SK-N-SH treated with all-trans-retinoic acid at 6 μM for 48 hours (cell line): ENCODE measurements at regions not wholly inside any gene's neighbourhood (a gene's known extent, or its start where the extent isn't known, plus 50 kb on each side); places are given as distances from the start of the nearest gene placed in this dataset.

Experiments used
- ATAC-seq: fragments of 200-7000 bp; cut with Tn5 transposase; 3 replicates; pipeline ENCODE4 v1.9.1; 2020; ENCODE audit warnings: mild to moderate bottlenecking, moderate library complexity
- BACH2 ChIP-seq: fragments of 250-450 bp; sonication (Bioruptor Pico); IDR thresholded peaks from 2 replicates; pipeline ENCODE4 v1.9.0; 2021; ENCODE audit warnings: mild to moderate bottlenecking, borderline replicate concordance
- ESRRG ChIP-seq: fragments of 250-450 bp; sonication (Bioruptor Pico); IDR thresholded peaks from 2 replicates; pipeline ENCODE4 v1.6.1; 2021; ENCODE audit warnings: mild to moderate bottlenecking
- GLIS3 ChIP-seq: fragments of 250-450 bp; sonication (Bioruptor Pico); IDR thresholded peaks from 2 replicates; pipeline ENCODE4 v1.5.0; 2020; ENCODE audit warnings: mild to moderate bottlenecking, moderate library complexity
- ISL1 ChIP-seq: fragments of 250-450 bp; sonication (Bioruptor Pico); IDR thresholded peaks from 2 replicates; pipeline ENCODE4 v2.1.2; 2022; ENCODE audit warnings: mild to moderate bottlenecking, moderate library complexity
- OSR1 ChIP-seq: fragments of 250-450 bp; sonication (Bioruptor Pico); IDR thresholded peaks from 2 replicates; pipeline ENCODE4 v1.8.0; 2022; ENCODE audit warnings: moderate library complexity, mild to moderate bottlenecking, inconsistent platforms
- PPARA ChIP-seq: fragments of 250-450 bp; sonication (Bioruptor Pico); IDR thresholded peaks from 2 replicates; pipeline ENCODE4 v1.5.0; 2020; ENCODE audit warnings: mild to moderate bottlenecking, borderline replicate concordance
- RARB ChIP-seq: fragments of 250-450 bp; sonication (Bioruptor Pico); IDR thresholded peaks from 2 replicates; pipeline ENCODE4 v1.8.0; 2021; ENCODE audit warnings: mild to moderate bottlenecking, moderate library complexity
- TCF4 ChIP-seq: fragments of 250-450 bp; sonication (Bioruptor Pico); IDR thresholded peaks from 2 replicates; pipeline ENCODE4 v1.8.0; 2021; ENCODE audit warnings: mild to moderate bottlenecking, moderate library complexity, borderline replicate concordance
- TOX ChIP-seq: fragments of 250-450 bp; sonication (Bioruptor Pico); IDR thresholded peaks from 2 replicates; pipeline ENCODE4 v1.8.0; 2021; ENCODE audit warnings: mild to moderate bottlenecking, moderate library complexity, borderline replicate concordance
- ZC3H10 ChIP-seq: fragments of 250-450 bp; sonication (Bioruptor Pico); IDR thresholded peaks from 2 replicates; pipeline ENCODE4 v1.5.1; 2021; ENCODE audit warnings: mild to moderate bottlenecking, moderate library complexity
- ZFP3 ChIP-seq: fragments of 250-450 bp; sonication (Bioruptor Pico); IDR thresholded peaks from 2 replicates; pipeline ENCODE4 v1.5.0; 2020; ENCODE audit warnings: mild to moderate bottlenecking, moderate library complexity
- ZFP30 ChIP-seq: fragments of 450-650 bp; formaldehyde crosslinking; IDR thresholded peaks from 2 replicates; pipeline ENCODE4 v1.5.0; 2022; ENCODE audit warnings: mild to moderate bottlenecking, moderate library complexity
- ZNF565 ChIP-seq: fragments of 450-650 bp; formaldehyde crosslinking; conservative IDR thresholded peaks from 2 replicates; pipeline ENCODE4 v1.5.0; 2020; ENCODE audit warnings: low read depth, mild to moderate bottlenecking, moderate library complexity
- ZNF70 ChIP-seq: fragments of 450-650 bp; formaldehyde crosslinking; IDR thresholded peaks from 2 replicates; pipeline ENCODE4 v1.5.0; 2020; ENCODE audit warnings: mild to moderate bottlenecking, moderate library complexity
- ZNF8 ChIP-seq: fragments of 450-650 bp; formaldehyde crosslinking; IDR thresholded peaks from 2 replicates; pipeline ENCODE4 v1.5.0; 2020; ENCODE audit warnings: mild to moderate bottlenecking, moderate library complexity
- TF ChIP-seq, protein P1 (sequence below): fragments of 250-450 bp; sonication (Bioruptor Pico); IDR thresholded peaks from 2 replicates; pipeline ENCODE4 v1.8.0; 2020; ENCODE audit warnings: mild to moderate bottlenecking, moderate library complexity, borderline replicate concordance
- TF ChIP-seq, protein P2 (sequence below): fragments of 250-450 bp; sonication (Bioruptor Pico); IDR thresholded peaks from 2 replicates; pipeline ENCODE4 v1.8.0; 2021; ENCODE audit warnings: low read depth, mild to moderate bottlenecking, moderate library complexity, borderline replicate concordance
- TF ChIP-seq, protein P3 (sequence below): fragments of 250-450 bp; sonication (Bioruptor Pico); IDR thresholded peaks from 2 replicates; pipeline ENCODE4 v1.5.0; 2020; ENCODE audit warnings: mild to moderate bottlenecking, moderate library complexity
- TF ChIP-seq, protein P4 (sequence below): fragments of 250-450 bp; sonication (Bioruptor Pico); IDR thresholded peaks from 2 replicates; pipeline ENCODE4 v1.5.1; 2021; ENCODE audit warnings: mild to moderate bottlenecking, moderate library complexity
- TF ChIP-seq, protein P5 (sequence below): fragments of 250-450 bp; sonication (Bioruptor Pico); IDR thresholded peaks from 2 replicates; pipeline ENCODE4 v1.5.1; 2020; ENCODE audit warnings: low read depth, mild to moderate bottlenecking, moderate library complexity

DNA sequence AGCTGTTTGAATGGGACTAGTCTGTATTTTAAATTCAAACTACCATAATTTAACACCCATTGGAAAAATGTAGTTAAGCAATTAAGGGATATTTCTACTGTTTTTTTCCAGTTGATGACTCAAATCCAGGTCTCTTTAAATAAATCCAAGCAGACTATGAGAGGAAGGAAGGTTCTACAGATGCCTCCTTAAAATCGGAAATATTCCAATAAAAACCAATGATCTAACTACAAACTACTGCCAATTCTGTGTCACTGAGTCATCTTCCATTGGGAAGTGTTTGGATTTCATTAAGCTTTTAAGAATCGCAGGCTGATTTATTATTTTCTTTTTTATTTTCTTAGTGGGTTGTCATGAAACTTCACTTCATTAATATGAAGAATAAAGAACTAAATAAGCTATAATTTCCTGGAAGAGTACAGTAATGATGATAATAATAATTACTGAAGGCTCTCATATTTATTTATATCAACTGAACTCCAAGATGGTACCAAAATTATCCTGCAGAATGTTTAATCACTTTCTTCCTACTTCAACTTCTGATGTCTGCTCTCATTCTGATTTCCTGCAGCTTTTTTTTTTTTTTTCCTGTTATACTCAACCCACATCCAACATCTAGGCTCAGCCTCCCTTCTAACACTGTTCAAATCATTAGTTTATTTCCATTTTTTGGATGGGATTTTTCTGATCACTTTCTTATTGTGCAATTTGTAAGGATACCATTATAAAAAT, 166.3 kb upstream of the FN1 start:
- ATAC-seq, result peak; percentile 65
- TF ChIP-seq ZNF565 (no peak), PPARA (CRISPR knock-in tag) (no peak), OSR1 (CRISPR knock-in tag) (no peak), ISL1 (CRISPR knock-in tag) (peak; percentile 20; the same call in 1 of the 2 replicates), ZC3H10 (0 out of 2 replicates have a peak, but pooled peaks have one; percentile 43), GLIS3 (no peak), TOX (CRISPR knock-in tag) (peak; percentile 63; the same call in 1 of the 2 replicates), BACH2 (CRISPR knock-in tag) (no peak)
- TF ChIP-seq, protein P1, sequence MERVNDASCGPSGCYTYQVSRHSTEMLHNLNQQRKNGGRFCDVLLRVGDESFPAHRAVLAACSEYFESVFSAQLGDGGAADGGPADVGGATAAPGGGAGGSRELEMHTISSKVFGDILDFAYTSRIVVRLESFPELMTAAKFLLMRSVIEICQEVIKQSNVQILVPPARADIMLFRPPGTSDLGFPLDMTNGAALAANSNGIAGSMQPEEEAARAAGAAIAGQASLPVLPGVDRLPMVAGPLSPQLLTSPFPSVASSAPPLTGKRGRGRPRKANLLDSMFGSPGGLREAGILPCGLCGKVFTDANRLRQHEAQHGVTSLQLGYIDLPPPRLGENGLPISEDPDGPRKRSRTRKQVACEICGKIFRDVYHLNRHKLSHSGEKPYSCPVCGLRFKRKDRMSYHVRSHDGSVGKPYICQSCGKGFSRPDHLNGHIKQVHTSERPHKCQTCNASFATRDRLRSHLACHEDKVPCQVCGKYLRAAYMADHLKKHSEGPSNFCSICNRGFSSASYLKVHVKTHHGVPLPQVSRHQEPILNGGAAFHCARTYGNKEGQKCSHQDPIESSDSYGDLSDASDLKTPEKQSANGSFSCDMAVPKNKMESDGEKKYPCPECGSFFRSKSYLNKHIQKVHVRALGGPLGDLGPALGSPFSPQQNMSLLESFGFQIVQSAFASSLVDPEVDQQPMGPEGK (CRISPR knock-in tag), result no peak
- TF ChIP-seq, protein P2, sequence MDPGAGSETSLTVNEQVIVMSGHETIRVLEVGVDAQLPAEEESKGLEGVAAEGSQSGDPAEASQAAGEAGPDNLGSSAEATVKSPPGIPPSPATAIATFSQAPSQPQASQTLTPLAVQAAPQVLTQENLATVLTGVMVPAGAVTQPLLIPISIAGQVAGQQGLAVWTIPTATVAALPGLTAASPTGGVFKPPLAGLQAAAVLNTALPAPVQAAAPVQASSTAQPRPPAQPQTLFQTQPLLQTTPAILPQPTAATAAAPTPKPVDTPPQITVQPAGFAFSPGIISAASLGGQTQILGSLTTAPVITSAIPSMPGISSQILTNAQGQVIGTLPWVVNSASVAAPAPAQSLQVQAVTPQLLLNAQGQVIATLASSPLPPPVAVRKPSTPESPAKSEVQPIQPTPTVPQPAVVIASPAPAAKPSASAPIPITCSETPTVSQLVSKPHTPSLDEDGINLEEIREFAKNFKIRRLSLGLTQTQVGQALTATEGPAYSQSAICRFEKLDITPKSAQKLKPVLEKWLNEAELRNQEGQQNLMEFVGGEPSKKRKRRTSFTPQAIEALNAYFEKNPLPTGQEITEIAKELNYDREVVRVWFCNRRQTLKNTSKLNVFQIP (CRISPR knock-in tag), result no peak

DNA sequence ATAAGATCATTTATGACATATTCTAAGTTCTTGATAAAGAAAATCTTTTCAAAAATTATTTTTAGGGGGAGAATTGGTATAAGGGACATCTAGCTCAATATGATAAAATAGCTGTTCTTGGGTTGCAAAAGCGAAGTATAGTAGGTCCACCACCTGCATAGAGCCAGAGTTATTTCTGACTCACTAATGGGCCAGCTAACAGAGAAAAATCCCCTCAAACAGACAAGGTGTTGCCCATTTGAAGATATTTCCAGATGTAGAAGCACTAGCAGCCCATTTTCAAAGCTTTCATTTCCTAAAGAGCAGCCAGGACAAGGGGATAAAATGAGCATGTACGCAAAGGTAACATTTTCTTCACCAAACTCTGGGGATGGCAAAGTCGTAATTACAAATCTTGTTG, 165.7 kb upstream of the FN1 start:
- ATAC-seq, result no peak; the same call in 2 of the 3 replicates
- TF ChIP-seq RARB (CRISPR knock-in tag) (no peak), TCF4 (no peak), ZC3H10 (no peak), BACH2 (CRISPR knock-in tag) (no peak), ZNF8 (no peak), ZFP3 (CRISPR knock-in tag) (no peak), ISL1 (CRISPR knock-in tag) (no peak), ZNF70 (CRISPR knock-in tag) (no peak), OSR1 (CRISPR knock-in tag) (no peak), TOX (CRISPR knock-in tag) (no peak), ESRRG (CRISPR knock-in tag) (no peak), ZFP30 (CRISPR knock-in tag) (no peak)
- TF ChIP-seq, protein P1 (CRISPR knock-in tag), result no peak
- TF ChIP-seq, protein P3, sequence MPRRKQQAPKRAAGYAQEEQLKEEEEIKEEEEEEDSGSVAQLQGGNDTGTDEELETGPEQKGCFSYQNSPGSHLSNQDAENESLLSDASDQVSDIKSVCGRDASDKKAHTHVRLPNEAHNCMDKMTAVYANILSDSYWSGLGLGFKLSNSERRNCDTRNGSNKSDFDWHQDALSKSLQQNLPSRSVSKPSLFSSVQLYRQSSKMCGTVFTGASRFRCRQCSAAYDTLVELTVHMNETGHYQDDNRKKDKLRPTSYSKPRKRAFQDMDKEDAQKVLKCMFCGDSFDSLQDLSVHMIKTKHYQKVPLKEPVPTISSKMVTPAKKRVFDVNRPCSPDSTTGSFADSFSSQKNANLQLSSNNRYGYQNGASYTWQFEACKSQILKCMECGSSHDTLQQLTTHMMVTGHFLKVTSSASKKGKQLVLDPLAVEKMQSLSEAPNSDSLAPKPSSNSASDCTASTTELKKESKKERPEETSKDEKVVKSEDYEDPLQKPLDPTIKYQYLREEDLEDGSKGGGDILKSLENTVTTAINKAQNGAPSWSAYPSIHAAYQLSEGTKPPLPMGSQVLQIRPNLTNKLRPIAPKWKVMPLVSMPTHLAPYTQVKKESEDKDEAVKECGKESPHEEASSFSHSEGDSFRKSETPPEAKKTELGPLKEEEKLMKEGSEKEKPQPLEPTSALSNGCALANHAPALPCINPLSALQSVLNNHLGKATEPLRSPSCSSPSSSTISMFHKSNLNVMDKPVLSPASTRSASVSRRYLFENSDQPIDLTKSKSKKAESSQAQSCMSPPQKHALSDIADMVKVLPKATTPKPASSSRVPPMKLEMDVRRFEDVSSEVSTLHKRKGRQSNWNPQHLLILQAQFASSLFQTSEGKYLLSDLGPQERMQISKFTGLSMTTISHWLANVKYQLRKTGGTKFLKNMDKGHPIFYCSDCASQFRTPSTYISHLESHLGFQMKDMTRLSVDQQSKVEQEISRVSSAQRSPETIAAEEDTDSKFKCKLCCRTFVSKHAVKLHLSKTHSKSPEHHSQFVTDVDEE (CRISPR knock-in tag), result no peak
- TF ChIP-seq, protein P4, sequence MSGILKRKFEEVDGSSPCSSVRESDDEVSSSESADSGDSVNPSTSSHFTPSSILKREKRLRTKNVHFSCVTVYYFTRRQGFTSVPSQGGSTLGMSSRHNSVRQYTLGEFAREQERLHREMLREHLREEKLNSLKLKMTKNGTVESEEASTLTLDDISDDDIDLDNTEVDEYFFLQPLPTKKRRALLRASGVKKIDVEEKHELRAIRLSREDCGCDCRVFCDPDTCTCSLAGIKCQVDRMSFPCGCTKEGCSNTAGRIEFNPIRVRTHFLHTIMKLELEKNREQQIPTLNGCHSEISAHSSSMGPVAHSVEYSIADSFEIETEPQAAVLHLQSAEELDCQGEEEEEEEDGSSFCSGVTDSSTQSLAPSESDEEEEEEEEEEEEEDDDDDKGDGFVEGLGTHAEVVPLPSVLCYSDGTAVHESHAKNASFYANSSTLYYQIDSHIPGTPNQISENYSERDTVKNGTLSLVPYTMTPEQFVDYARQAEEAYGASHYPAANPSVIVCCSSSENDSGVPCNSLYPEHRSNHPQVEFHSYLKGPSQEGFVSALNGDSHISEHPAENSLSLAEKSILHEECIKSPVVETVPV (CRISPR knock-in tag), result no peak
- TF ChIP-seq, protein P5, sequence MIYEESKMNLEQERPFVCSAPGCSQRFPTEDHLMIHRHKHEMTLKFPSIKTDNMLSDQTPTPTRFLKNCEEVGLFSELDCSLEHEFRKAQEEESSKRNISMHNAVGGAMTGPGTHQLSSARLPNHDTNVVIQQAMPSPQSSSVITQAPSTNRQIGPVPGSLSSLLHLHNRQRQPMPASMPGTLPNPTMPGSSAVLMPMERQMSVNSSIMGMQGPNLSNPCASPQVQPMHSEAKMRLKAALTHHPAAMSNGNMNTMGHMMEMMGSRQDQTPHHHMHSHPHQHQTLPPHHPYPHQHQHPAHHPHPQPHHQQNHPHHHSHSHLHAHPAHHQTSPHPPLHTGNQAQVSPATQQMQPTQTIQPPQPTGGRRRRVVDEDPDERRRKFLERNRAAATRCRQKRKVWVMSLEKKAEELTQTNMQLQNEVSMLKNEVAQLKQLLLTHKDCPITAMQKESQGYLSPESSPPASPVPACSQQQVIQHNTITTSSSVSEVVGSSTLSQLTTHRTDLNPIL (CRISPR knock-in tag), result no peak
- TF ChIP-seq, protein P2 (CRISPR knock-in tag), result no peak
